HG02623 (cell line): ENCODE measurements at regions not wholly inside any gene's neighbourhood (a gene's known extent, or its start where the extent isn't known, plus 50 kb on each side); places are given as distances from the start of the nearest gene placed in this dataset.
"Not testable (repeated sequence)": the region's sequence is repeated elsewhere in the genome, so short reads cannot be mapped to it uniquely, and the experiment has no call there.

Experiments used
- ATAC-seq: cut with Tn5 transposase; IDR thresholded peaks from one replicate; pipeline ENCODE4 v1.9.1; 2021; ENCODE audit warnings: moderate library complexity; ENCODE audit not compliant: unreplicated experiment

- no peak for ATAC-seq
These were observed 175.9 kb downstream of the SOX4 start for GRCh38 chr6:21769405-21769861.

GRCh38 chr6:21769968-21770367 lies 176.4 kb downstream of the SOX4 start:
- no peak for ATAC-seq

GRCh38 chr6:21771626-21772320 lies 178.2 kb downstream of the SOX4 start:
- no peak for ATAC-seq

GRCh38 chr6:21772477-21772876 lies 178.9 kb downstream of the SOX4 start:
- no peak for ATAC-seq

GRCh38 chr6:21772884-21773575 lies 179.5 kb downstream of the SOX4 start:
- no peak for ATAC-seq

GRCh38 chr6:21773576-21773968 lies 180.0 kb downstream of the SOX4 start:
- ATAC-seq = no peak

GRCh38 chr6:21777846-21778245 lies 184.3 kb downstream of the SOX4 start:
- no peak for ATAC-seq

GRCh38 chr6:21780141-21780540 lies 186.6 kb downstream of the SOX4 start:
- no peak for ATAC-seq

- no peak for ATAC-seq
These were observed 187.1 kb downstream of the SOX4 start for GRCh38 chr6:21780679-21781078.

GRCh38 chr6:21781128-21781527 lies 187.6 kb downstream of the SOX4 start:
- ATAC-seq = no peak

- no peak for ATAC-seq
These were observed 191.6 kb downstream of the SOX4 start for GRCh38 chr6:21785164-21785563.

- no peak for ATAC-seq
These were observed 197.5 kb downstream of the SOX4 start for GRCh38 chr6:21791056-21791455.

- no peak for ATAC-seq
These were observed 198.0 kb downstream of the SOX4 start for GRCh38 chr6:21791581-21791980.

GRCh38 chr6:21792177-21792576 lies 198.6 kb downstream of the SOX4 start:
- ATAC-seq = no peak

- not testable (repeated sequence) for ATAC-seq
These were observed 203.4 kb downstream of the SOX4 start for GRCh38 chr6:21796979-21797378.

- ATAC-seq = no peak
These were observed 204.9 kb downstream of the SOX4 start for GRCh38 chr6:21798468-21798867.

GRCh38 chr6:21800330-21800729 lies 206.8 kb downstream of the SOX4 start:
- ATAC-seq = no peak

GRCh38 chr6:21800948-21801438 lies 207.4 kb downstream of the SOX4 start:
- ATAC-seq = no peak

GRCh38 chr6:21801446-21802174 lies 208.1 kb downstream of the SOX4 start:
- no peak for ATAC-seq

- no peak for ATAC-seq
These were observed 208.7 kb downstream of the SOX4 start for GRCh38 chr6:21802175-21802822.

GRCh38 chr6:21804941-21805610 lies 211.5 kb downstream of the SOX4 start:
- ATAC-seq = no peak
